GM12878 (cell line): ENCODE measurements at regions not wholly inside any gene's neighbourhood (a gene's known extent, or its start where the extent isn't known, plus 50 kb on each side); places are given as distances from the start of the nearest gene placed in this dataset.

Experiments
- ATAC-seq: fragments of 200-7000 bp; cut with Tn5 transposase; 3 replicates; pipeline ENCODE4 v1.9.1; 2020; ENCODE audit warnings: mild to moderate bottlenecking, moderate library complexity
- BruUV-seq: library from RNA; stranded (reverse); fragments of 400-500 nt; replicated peaks from 2 replicates; lab custom pipeline; 2021; lab: Mats Ljungman, UMichigan
- CTCF ChIA-PET: fragments of 300-600 bp; sonication (Branson Sonifier 250); formaldehyde crosslinking; extraction: SDS; loops from one replicate; lab custom pipeline; 2021; ENCODE audit warnings: inconsistent platforms; lab: Yijun Ruan, JAX
- POLR2A ChIA-PET: fragments of 350-600 bp; formaldehyde crosslinking; extraction: SDS; loops from one replicate; lab custom pipeline; 2021; ENCODE audit warnings: inconsistent platforms; lab: Charles Lee
- RAD21 ChIA-PET: fragments of 300-600 bp; sonication (Branson Sonifier 250); formaldehyde crosslinking; loops from one replicate; lab custom pipeline; 2023; ENCODE audit warnings: antibody characterized with exemption; ENCODE audit not compliant: unreplicated experiment; lab: Charles Lee
- SMC1A ChIA-PET: fragments of 300-600 bp; sonication (Branson Sonifier 250); formaldehyde crosslinking; loops from one replicate; lab custom pipeline; 2023; ENCODE audit not compliant: unreplicated experiment, uncharacterized antibody; lab: Charles Lee
- DNase-seq: peaks from one replicate; pipeline ENCODE4 v3.0.0-alpha.2; 2011; ENCODE audit warnings: low read depth, low spot score
- FAIRE-seq: peaks from 3 replicates; lab custom pipeline; 2011; peaks lifted over from hg19 to GRCh38; lab: Jason Lieb, UNC
- H2AFZ ChIP-seq: 2 replicates; pipeline ENCODE4 v1.6.0; 2011; ENCODE audit warnings: low read depth, low read length, control low read depth; ENCODE audit not compliant: control insufficient read depth
- H3K27ac ChIP-seq: 2 replicates; pipeline ENCODE4 v1.5.1; 2011; ENCODE audit warnings: control low read depth; ENCODE audit not compliant: control insufficient read depth, insufficient read depth
- H3K27me3 ChIP-seq, 2 experiments: replicated peaks in 1 of 2; 2 replicates each; pipeline versions ENCODE4 v1.6.0 to v1.6.1; 2011; ENCODE audit warnings: low read length in 1 of 2; ENCODE audit not compliant: control insufficient read depth in 2 of 2, insufficient read depth in 2 of 2
- H3K36me3 ChIP-seq, 2 experiments: 2 replicates each; pipeline ENCODE4 v1.5.1; 2011; ENCODE audit warnings: low read length in 1 of 2; ENCODE audit not compliant: control insufficient read depth in 2 of 2, insufficient read depth in 2 of 2
- H3K4me1 ChIP-seq: 2 replicates; pipeline ENCODE4 v1.6.1; 2011; ENCODE audit warnings: mild to moderate bottlenecking, low read length, moderate library complexity, mixed read lengths; ENCODE audit not compliant: control insufficient read depth, insufficient read depth
- H3K4me2 ChIP-seq: 2 replicates; pipeline ENCODE4 v1.6.0; 2011; ENCODE audit warnings: control low read depth; ENCODE audit not compliant: control insufficient read depth, insufficient read depth
- H3K4me3 ChIP-seq: fragments of 200-600 bp; sonication (generic); 2 replicates; pipeline ENCODE4 v1.5.1; 2016
- H3K79me2 ChIP-seq: 2 replicates; pipeline ENCODE4 v1.6.0; 2011; ENCODE audit warnings: low read length; ENCODE audit not compliant: control insufficient read depth, insufficient read depth
- H3K9ac ChIP-seq: 2 replicates; pipeline ENCODE4 v1.8.0; 2011; ENCODE audit warnings: low read length, control low read depth, mixed read lengths; ENCODE audit not compliant: control insufficient read depth, insufficient read depth
- H3K9me3 ChIP-seq: replicated peaks from 3 replicates; pipeline ENCODE4 v1.5.1; 2011; ENCODE audit warnings: mild to moderate bottlenecking, low read length; ENCODE audit not compliant: control insufficient read depth, insufficient read depth
- H4K20me1 ChIP-seq: 2 replicates; pipeline ENCODE4 v1.6.0; 2011; ENCODE audit not compliant: control insufficient read depth, insufficient read depth
- ESRRA ChIP-seq: IDR thresholded peaks from 2 replicates; pipeline ENCODE4 v1.6.1; 2012; ENCODE audit warnings: mild to moderate bottlenecking, low read length, improper control_type of control experiment
- EZH2 ChIP-seq: IDR thresholded peaks from 2 replicates; pipeline ENCODE4 v1.6.1; 2012; ENCODE audit warnings: low read depth, mild to moderate bottlenecking, control low read depth, inconsistent platforms, low read length, borderline replicate concordance; ENCODE audit not compliant: control insufficient read depth
- FOXK2 ChIP-seq: fragments of 450-650 bp; IDR thresholded peaks from 2 replicates; pipeline ENCODE4 v1.6.1; 2017; ENCODE audit warnings: mild to moderate bottlenecking, moderate library complexity
- MXI1 ChIP-seq: fragments of 150-350 bp; IDR thresholded peaks from 2 replicates; pipeline ENCODE4 v1.6.1; 2011; ENCODE audit warnings: low read depth, mild to moderate bottlenecking, inconsistent platforms, low read length, improper control_type of control experiment
- MYC ChIP-seq: IDR thresholded peaks from 2 replicates; pipeline ENCODE4 v1.6.1; 2011; ENCODE audit warnings: mild to moderate bottlenecking, low read length, moderate library complexity, inconsistent platforms; ENCODE audit not compliant: insufficient read depth, insufficient replicate concordance, insufficient read length, severe bottlenecking
- RUNX3 ChIP-seq: IDR thresholded peaks from 2 replicates; pipeline ENCODE4 v1.6.1; 2012; ENCODE audit warnings: low read length, inconsistent platforms
- SUZ12 ChIP-seq: fragments of 200-600 bp; sonication (generic); IDR thresholded peaks from one replicate; pipeline ENCODE4 v1.6.1; 2018; ENCODE audit warnings: antibody characterized with exemption, mild to moderate bottlenecking; ENCODE audit not compliant: unreplicated experiment
- WGBS: methylation state at CpG from one replicate; pipeline ENCODE4 v1.1.6; 2016; ENCODE audit warnings: low lambda C conversion rate; ENCODE audit not compliant: insufficient replicate concordance, insufficient coverage; ENCODE audit errors: missing lambda C conversion rate; 5-methylcytosine and 5-hydroxymethylcytosine counted together
- in situ Hi-C: fragments of 300-500 bp; cut with MboI; formaldehyde crosslinking; loops from 9 replicates; pipeline ENCODE4 v1.14.3; 2018; ENCODE audit warnings: mixed read lengths
- intact Hi-C: fragments of 100-400 bp; cut with micrococcal nuclease; formaldehyde crosslinking; loops from one replicate; pipeline ENCODE4 v1.14.2; 2022; ENCODE audit not compliant: unreplicated experiment
- TF ChIP-seq, protein P1 (sequence below), 3 experiments: IDR thresholded peaks in 2 of 3; conservative IDR thresholded peaks in 1 of 3; 2 replicates each; pipeline ENCODE4 v1.5.1; 2011; ENCODE audit warnings: low read depth in 3 of 3, low read length in 3 of 3, mild to moderate bottlenecking in 3 of 3, control low read depth in 2 of 3, moderate library complexity in 2 of 3, inconsistent platforms in 1 of 3, mixed read lengths in 1 of 3; ENCODE audit not compliant: control insufficient read depth in 2 of 3, insufficient read depth in 1 of 3; ENCODE audit errors: extremely low read depth in 1 of 3

GRCh38 chr5:58071566-58071965 is 388.3 kb downstream of the PLK2 start:
- intact Hi-C loops, result no loop called here
- ChIA-PET POLR2A (no interaction called here), CTCF (interaction anchor here (0.6 kb wide), 2 partner anchors 534 to 1074 kb away, joined by 3 to 4 read pairs; no protein-coding TSS in a partner anchor)

More at GRCh38 chr5:58071566-58071965, 388.3 kb downstream of the PLK2 start:
- FAIRE-seq (no peak), ATAC-seq (no peak), DNase-seq (no peak)
- ChIA-PET RAD21 (no interaction called here), SMC1A (no interaction called here)
- Histone ChIP-seq H3K27ac (no peak overlapping the region), H4K20me1 (no peaks in the 10 kb centered on the region), H3K9me3 (no peaks in the 10 kb centered on the region; the same call in 2 of the 3 replicates), H3K4me1 (no peaks in the 10 kb centered on the region), H3K79me2 (no peaks in the 10 kb centered on the region), H2AFZ (no peak overlapping the region), H3K36me3 (no peaks in the 10 kb centered on the region), H3K27me3 (no peaks in the 10 kb centered on the region), H3K9ac (no peak overlapping the region), H3K4me3 (no peak overlapping the region), H3K4me2 (no peak overlapping the region)
- BruUV-seq, result no TSS peak
- TF ChIP-seq ESRRA, result no peak
- TF ChIP-seq MYC, result no peak
- TF ChIP-seq SUZ12, result no peak
- TF ChIP-seq FOXK2, result no peak
- TF ChIP-seq, protein P1, sequence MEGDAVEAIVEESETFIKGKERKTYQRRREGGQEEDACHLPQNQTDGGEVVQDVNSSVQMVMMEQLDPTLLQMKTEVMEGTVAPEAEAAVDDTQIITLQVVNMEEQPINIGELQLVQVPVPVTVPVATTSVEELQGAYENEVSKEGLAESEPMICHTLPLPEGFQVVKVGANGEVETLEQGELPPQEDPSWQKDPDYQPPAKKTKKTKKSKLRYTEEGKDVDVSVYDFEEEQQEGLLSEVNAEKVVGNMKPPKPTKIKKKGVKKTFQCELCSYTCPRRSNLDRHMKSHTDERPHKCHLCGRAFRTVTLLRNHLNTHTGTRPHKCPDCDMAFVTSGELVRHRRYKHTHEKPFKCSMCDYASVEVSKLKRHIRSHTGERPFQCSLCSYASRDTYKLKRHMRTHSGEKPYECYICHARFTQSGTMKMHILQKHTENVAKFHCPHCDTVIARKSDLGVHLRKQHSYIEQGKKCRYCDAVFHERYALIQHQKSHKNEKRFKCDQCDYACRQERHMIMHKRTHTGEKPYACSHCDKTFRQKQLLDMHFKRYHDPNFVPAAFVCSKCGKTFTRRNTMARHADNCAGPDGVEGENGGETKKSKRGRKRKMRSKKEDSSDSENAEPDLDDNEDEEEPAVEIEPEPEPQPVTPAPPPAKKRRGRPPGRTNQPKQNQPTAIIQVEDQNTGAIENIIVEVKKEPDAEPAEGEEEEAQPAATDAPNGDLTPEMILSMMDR (IDR thresholded peaks at IDR 0.05 in 2 of 3, conservative IDR thresholded peaks at IDR 0.05 in 1 of 3; ENCODE audit: control insufficient read depth in 2 of 3, extremely low read depth in 1 of 3, insufficient read depth in 1 of 3, low read depth in 3 of 3, low read length in 3 of 3), result no peak
- TF ChIP-seq MXI1, result no peak
- TF ChIP-seq EZH2, result no peak
- no peak for TF ChIP-seq RUNX3
- in situ Hi-C loops, result no loop called here
- WGBS, result 25% methylated on average over 4 of the region's 4 CpGs
